Epithelial cell of proximal tubule (primary cell): ENCODE measurements at regions not wholly inside any gene's neighbourhood (a gene's known extent, or its start where the extent isn't known, plus 50 kb on each side); places are given as distances from the start of the nearest gene placed in this dataset.
A peak's percentile ranks its signal among the peaks of the same experiment; 100 is the strongest.
"Not testable (repeated sequence)": the region's sequence is repeated elsewhere in the genome, so short reads cannot be mapped to it uniquely, and the experiment has no call there.

Experiments used
- DNase-seq: peaks from one replicate; pipeline ENCODE4 v3.0.0-alpha.2; 2011; ENCODE audit warnings: low read depth
- H3K4me3 ChIP-seq: 2 replicates; pipeline ENCODE4 v1.5.1; 2011; ENCODE audit warnings: low read depth, mild to moderate bottlenecking, low read length
- TF ChIP-seq, protein P1 (sequence below): conservative IDR thresholded peaks from 2 replicates; pipeline ENCODE4 v1.5.1; 2012; ENCODE audit warnings: low read depth, mild to moderate bottlenecking, low read length

DNA sequence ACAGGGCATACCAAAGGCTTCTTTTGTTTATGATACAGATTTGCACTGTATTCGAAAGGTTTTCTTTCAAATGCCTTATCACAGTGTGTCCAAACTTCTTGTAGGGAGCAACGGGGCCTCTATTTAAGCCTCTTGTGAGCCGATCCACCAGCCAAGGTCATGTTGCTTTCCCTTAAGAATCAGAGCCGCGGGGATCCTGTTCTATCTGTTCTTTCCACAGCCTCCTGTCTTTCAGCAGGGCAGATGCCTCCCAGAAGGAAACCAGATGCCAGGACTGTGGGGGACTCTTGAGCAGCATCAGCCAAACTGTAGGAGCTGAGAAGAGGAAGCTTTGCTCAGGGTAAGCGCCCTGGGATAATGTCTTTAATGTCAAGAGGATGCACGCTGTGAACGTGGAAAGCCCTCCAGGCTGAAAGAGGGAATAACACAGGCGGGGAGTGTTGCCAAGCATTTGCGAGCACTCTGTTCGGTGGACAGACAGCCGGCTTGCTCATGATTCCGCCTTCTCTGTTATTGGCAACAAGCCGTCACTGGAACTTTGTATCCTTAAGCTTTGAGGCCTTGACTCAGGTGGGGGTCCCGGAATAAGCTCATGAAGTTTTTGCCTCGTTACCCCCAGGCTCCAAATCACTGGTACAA is 279.8 kb upstream of the FRG1 start:
- no peak overlapping the region for H3K4me3 ChIP-seq
- DNase-seq = no peak
- TF ChIP-seq, protein P1, sequence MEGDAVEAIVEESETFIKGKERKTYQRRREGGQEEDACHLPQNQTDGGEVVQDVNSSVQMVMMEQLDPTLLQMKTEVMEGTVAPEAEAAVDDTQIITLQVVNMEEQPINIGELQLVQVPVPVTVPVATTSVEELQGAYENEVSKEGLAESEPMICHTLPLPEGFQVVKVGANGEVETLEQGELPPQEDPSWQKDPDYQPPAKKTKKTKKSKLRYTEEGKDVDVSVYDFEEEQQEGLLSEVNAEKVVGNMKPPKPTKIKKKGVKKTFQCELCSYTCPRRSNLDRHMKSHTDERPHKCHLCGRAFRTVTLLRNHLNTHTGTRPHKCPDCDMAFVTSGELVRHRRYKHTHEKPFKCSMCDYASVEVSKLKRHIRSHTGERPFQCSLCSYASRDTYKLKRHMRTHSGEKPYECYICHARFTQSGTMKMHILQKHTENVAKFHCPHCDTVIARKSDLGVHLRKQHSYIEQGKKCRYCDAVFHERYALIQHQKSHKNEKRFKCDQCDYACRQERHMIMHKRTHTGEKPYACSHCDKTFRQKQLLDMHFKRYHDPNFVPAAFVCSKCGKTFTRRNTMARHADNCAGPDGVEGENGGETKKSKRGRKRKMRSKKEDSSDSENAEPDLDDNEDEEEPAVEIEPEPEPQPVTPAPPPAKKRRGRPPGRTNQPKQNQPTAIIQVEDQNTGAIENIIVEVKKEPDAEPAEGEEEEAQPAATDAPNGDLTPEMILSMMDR = no peak

DNA sequence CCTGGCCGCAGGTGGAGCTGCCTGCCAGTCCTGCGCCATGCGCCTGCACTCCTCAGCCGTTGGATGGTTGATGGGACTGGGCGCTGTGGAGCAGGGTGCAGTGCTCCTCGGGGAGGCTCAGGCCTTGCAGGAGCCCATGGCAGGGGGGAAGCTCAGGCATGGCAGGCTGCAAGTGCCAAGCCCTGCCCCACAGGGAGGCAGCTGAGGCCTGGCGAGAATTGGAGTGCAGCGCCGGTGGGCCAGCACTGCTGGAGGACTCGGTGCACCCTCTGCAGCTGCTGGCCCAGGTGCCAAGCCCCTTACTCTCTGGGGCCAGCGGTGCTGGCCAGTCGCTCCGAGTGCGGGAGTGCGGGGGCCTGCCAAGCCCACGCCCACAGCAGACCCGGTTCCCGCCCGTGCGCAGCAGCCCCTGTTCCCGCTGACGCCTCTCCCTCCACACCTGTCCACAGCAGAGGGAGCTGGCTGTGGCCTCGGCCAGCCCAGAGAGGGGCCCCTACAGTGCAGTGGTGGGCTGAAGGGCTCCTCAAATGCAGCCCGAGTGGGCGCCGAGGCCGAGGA is 275.9 kb upstream of the FRG1 start:
- no peak for DNase-seq
- TF ChIP-seq, protein P1 = no peak
- no peak overlapping the region for H3K4me3 ChIP-seq

DNA sequence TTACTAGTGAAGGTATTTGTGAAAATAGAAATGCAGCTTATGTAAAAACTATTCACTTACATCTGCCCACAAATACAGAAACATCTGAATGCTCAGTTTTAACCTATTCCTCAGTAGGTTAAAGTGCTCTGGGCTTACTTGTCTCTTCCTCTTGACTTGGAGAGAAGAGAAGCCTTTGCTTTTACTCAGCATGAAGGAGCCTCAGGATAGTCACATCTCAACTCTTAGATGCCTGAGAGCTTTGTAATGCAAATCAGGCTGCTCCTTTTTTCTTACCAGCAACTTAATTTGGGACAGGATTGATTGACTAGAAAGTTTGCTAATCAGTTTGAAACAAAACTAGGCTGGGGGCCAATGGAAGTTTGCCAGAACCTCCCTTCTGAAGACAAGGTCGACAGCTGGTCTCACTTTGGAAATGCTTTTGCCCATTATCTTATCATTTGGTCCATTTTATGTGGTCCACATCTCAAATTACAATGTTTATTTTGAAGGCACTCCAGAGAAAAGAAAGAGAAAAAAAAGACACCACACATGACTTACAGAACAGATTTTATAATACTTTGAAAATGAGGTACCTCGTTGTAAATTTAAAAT is 274.9 kb upstream of the FRG1 start:
- DNase-seq, H3K4me3 ChIP-seq: not testable (repeated sequence)

DNA sequence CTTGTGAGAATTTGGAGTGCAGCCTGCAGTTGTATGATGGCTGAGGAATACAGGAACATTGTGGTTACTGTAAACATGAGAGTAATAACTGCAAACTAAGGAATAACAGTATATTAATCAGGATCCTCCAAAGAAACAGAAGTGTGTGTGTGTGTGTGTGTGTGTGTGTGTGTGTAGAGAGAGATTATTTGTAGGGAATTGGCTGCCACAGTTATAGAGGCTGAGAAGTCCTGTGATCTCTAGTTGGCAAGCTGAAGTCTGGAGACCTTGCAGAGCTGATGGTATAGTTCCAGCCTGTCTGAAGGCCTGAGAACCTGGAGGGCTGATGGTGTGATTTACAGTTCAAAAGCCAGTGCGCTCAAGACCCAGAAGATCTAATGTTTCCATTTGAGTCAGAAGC is 273.3 kb upstream of the FRG1 start:
- not testable (repeated sequence) for H3K4me3 ChIP-seq, DNase-seq

DNA sequence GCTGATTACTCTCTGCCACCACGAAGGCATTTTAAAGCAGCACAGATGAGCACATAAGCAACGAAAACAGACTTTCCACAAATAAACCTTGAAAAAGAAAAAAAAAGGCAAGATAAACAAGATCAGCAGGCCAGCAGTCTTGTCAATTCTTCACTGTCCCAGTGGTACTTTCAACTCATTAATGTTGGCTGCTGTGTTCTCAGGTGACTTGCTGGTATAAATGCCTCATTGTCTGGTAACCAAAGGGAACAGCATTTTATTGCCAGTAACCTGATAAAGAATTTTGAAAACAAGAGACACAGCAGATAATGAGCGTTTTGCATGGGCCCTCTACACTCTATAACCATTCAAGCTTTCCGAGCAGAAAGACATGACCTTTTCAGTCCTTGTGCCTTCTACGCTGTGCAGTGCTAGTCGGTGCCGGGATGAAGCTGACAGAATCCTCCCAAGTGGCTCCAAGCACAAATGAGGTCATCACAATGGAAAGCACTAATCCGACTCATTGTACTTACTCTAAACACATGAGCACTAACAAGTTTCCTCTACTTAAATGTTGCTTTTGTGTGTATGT is 242.9 kb upstream of the FRG1 start:
- H3K4me3 ChIP-seq, DNase-seq: not testable (repeated sequence)

DNA sequence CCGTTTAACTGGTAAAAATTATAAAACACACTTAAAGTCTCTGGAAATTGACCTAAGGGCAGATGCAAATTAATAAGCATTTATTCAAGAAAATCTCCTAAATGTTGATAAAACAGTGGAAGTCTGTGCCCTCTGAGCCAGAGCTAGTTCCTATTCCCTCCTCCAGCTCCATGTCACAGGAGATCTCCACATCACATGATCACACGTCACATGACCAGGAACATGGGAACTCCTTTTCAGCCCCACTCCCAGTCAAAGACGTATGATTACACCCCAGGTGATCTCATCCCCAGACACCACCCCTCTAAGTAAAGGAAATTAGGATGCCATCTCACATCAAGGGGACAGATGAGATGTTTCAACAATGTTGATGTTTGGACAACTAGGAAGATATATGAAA is 237.7 kb upstream of the FRG1 start:
- not testable (repeated sequence) for H3K4me3 ChIP-seq, DNase-seq

DNA sequence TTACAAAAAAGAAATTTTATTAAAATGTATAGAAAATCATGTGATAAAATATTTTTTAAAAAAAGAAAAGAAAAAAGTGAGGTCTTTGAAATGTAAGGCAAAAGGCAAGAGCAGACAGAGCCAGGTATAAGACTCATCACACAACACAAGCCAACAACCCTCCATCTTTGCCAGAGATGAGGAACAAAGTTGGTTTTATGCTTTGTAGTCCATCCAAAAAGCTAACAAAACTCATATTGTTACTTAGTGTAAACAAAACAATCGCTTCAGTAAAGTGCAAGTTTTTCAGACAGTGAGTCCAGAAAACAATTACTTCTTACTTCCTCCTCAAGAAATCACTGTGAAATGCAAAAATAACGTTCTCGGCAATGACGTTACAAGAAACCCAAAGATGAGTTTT is 233.9 kb upstream of the FRG1 start:
- not testable (repeated sequence) for H3K4me3 ChIP-seq, DNase-seq

DNA sequence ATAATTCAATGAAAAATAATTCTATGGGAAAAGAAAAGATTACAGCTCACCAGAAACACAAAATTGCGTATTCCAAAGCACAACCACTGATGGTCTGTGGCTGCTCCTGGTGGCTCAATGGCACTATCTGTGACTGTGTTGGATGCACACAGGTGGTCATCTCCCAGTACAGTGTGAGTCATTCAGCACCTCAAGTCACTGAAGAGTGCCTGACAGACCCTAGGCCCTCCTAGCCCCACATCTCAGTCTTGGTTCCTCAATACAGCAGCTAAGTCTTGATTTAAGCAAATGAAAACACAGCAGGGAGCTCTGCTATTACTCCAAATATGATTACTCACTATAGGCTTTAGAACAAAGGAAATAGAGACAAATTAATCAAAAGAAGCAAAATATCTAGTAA is 233.4 kb upstream of the FRG1 start:
- not testable (repeated sequence) for H3K4me3 ChIP-seq, DNase-seq

DNA sequence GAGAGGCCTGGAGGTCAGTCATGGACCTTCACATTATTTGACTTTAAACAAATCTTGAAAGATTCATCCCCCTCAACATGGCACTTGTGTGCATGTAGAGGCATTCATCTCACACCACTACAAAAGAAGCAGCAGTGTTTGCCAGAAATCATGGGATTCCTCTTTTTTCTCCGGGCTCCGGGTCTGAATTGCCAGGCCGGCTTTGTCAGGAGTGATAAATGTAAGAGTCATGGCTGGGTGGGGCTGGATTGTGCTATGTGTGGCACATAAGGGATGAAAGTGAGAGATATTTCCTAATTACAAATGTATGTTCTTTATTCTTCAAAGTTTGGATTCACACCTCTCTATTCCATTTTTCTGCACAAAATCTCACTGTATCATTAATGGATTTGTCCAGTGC is 228.7 kb upstream of the FRG1 start:
- H3K4me3 ChIP-seq, DNase-seq: not testable (repeated sequence)

DNA sequence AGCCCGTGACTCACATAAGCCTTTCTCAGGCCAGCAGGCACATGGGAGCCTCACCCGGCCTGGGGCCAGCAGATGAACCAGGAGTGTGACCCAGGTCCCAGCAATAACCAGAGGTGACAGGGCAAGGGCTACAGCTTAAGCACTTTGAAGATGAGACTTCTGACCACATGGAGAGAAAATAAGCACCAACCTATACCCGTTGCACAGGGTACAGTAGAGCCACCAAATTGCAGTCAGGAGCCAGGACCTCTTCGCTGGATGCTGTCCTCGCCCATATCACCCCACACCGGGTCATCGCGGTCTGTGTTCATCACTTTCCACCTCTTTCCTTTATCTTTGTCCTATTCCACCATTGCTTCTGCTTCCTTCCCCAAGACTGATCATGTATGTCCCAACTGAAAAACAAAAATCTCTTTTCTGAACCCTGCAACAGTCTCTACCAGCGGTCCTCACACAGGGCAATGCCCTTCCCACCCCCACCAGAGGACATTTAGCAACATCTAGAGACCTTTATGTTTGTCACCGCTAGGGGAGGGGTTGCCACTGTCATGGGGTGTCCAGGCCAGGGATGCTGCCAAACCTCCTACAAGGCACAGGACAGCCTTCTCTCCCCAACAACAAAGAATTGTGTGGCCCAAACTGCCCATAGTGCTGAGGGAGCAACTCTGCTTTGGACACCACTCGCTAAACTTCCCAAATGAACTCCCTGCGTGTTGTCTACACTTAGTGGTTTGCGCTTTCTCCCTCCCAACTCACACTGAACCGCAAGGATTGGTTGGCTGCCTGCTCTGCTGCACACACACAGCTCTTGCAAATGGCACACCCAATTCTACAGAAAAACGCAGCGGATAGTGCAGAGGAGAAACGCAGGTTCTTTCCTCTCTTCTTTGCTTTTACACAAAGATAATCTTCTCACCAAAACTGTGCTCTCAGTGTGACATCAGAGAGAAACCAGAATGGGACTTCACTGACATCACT is 219.4 kb upstream of the FRG1 start:
- H3K4me3 ChIP-seq = peak overlapping the region; percentile 16
- DNase-seq = not testable (repeated sequence)

DNA sequence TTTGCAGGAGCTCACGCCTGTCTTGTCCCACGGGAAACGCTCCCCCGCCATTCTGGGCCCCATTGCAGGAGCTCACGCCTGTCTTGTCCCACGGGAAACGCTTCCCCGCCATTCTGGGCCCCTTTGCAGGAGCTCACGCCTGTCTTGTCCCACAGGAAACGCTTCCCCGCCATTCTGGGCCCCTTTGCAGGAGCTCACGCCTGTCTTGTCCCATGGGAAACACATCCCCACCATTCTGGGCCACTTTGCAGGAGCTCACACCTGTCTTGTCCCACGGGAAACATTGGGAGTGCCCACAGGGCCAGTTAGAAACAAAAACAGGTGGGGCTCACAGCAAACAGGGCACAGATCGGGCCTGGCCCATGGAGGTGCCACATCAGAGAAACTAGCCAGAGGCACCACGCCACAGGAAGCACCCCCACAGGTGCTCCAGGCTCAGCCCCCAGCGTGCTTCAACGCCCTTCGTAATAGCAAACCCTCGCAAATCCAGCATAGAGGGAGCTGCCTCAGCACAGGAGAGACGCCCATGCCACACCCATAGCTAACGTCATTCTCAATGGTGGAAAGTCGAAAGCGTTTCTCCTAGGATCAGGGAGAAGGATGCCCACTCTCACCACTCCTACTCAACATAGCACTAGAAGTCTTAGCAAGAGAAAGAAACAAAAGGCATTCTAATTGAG is 218.2 kb upstream of the FRG1 start:
- not testable (repeated sequence) for H3K4me3 ChIP-seq, DNase-seq

DNA sequence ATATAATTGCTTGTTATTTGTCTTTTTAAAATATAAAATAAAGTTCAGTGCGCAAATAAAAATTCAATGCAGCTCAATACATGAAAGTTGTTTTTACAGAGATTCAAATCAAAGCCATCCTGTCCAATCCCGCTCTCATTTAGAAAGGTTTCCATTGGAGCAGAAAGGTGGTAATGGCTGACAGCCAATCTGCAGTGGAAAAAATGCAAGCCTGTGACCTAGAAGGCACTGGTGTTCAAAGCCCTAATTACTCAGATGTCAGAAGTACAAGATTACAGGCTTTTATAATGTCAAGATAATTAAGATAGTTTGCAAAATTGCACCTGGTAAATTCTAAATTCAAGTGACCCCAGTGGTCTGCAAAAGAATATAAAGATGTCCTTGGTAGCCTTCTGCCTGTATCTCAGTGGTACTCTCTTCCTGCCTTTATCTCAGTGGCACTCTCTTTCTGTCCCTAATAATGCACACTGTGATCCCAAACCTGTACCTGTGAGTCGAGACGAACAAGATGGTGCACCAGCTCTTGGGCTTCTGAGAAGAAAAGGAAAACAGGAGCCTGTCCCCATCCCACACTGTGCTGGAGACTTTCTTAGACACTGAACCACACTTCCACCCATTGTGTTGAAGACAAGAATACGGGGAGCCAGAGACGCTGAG is 212.6 kb upstream of the FRG1 start:
- DNase-seq, H3K4me3 ChIP-seq: not testable (repeated sequence)

DNA sequence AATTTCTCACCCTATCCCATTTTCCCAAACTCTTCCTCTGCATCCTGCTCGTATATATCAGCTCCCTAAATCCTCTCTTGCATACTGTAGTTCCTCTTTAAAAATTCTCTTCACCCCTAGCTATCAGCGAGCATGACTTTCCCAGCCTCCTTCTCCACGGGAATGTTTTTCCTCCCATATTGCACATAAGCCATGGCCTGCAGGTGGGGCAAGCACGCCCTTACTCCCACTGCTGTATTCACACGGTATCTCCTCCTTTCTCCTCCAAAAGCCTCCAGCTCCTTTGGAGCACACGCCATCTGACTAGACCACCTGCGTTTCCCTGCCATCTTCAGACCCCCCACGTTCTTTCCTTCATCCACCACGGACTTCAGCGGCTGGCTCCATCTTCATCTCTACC is 208.7 kb upstream of the FRG1 start:
- DNase-seq, H3K4me3 ChIP-seq: not testable (repeated sequence)

DNA sequence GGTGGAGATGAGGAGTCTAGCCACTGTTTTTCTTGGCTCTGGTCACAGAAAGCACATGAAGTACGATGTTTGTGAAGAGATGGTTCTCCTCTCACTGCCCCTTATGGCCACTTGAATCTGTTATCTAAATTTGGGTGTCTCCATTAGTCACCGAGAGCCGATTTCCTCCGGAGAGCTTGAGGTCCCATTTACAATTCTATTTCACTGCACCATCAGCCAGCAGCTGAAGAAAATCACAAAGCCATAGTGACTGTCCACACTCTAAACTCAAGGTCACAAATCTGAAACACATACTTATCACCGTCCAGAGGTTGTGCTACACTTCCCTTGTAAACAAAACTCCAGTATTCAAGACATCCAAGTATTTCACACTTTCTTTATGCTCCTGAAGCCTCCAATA is 207.2 kb upstream of the FRG1 start:
- not testable (repeated sequence) for DNase-seq, H3K4me3 ChIP-seq

DNA sequence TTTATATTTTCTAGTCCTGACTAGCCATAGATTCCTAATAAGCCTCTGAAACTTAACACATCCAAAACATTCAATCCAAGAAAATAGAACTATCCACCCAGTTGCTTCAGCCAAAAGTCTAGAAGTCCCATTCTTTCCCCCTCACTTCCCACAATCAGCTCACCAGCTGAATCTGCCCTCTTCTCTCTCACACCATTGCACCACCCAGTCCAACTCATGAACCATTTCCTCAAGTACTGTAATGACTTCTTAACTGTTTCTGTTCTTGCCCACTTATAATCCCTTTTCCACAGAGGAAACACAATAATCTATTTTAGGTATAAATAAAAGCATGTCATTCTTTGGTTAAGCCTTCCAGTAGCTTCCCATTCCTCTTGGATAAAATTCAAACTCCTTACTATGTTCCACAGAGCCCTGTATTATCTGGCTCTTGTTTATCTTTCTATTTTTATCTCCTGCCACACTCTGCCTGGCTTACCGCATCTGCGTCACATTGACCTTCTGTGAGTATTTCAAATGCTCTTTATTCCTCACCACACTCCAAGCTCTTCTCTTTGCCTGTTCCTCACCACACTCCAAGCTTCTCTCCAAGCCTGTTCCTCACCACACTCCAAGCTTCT is 205.9 kb upstream of the FRG1 start:
- not testable (repeated sequence) for H3K4me3 ChIP-seq, DNase-seq
